Panc1 (cell line): ENCODE measurements at regions not wholly inside any gene's neighbourhood (a gene's known extent, or its start where the extent isn't known, plus 50 kb on each side); places are given as distances from the start of the nearest gene placed in this dataset.

Experiments
- ATAC-seq: fragments of 200-7000 bp; cut with Tn5 transposase; 2 replicates; pipeline ENCODE4 v1.9.1; 2020; ENCODE audit warnings: mild to moderate bottlenecking, moderate library complexity
- BruUV-seq: library from RNA; stranded (reverse); fragments of 400-500 nt; replicated peaks from 2 replicates; lab custom pipeline; 2021; lab: Mats Ljungman, UMichigan
- CTCF ChIA-PET: fragments of 300-600 bp; sonication (Branson Sonifier 250); formaldehyde crosslinking; loops from one replicate; lab custom pipeline; 2022; ENCODE audit warnings: antibody characterized with exemption; lab: Charles Lee
- POLR2A ChIA-PET: fragments of 300-600 bp; sonication (Branson Sonifier 250); formaldehyde crosslinking; loops from one replicate; lab custom pipeline; 2022; ENCODE audit warnings: antibody characterized with exemption; lab: Charles Lee
- DNase-seq: peaks from one replicate; pipeline ENCODE4 v3.0.0-alpha.2; 2010; ENCODE audit warnings: low read depth, low spot score
- H3K27ac ChIP-seq: 2 replicates; pipeline ENCODE4 v1.5.1; 2011; ENCODE audit warnings: mild to moderate bottlenecking, low read length, inconsistent platforms
- H3K27me3 ChIP-seq: fragments of 200-500 bp; sonication (Bioruptor generic); 2 replicates; pipeline ENCODE4 v1.6.0; 2014; ENCODE audit warnings: low read length, inconsistent platforms; ENCODE audit not compliant: control insufficient read depth, insufficient read depth
- H3K36me3 ChIP-seq: fragments of 200-500 bp; sonication (Bioruptor generic); 2 replicates; pipeline ENCODE4 v1.5.1; 2014; ENCODE audit warnings: inconsistent platforms, mild to moderate bottlenecking, low read length, moderate library complexity; ENCODE audit not compliant: control insufficient read depth, insufficient read depth
- H3K4me1 ChIP-seq: 2 replicates; pipeline ENCODE4 v1.5.1; 2011; ENCODE audit warnings: inconsistent platforms, mild to moderate bottlenecking, low read length, moderate library complexity; ENCODE audit not compliant: control insufficient read depth, insufficient read depth
- H3K4me3 ChIP-seq, 2 experiments: 2 replicates each; pipeline ENCODE4 v1.5.1; 2011 to 2012; ENCODE audit warnings: low read depth in 2 of 2, low read length in 2 of 2, mild to moderate bottlenecking in 2 of 2, inconsistent platforms in 1 of 2, moderate library complexity in 1 of 2
- H3K9me3 ChIP-seq: fragments of 200-500 bp; sonication (Bioruptor generic); 2 replicates; pipeline ENCODE4 v1.5.1; 2014; ENCODE audit warnings: low read depth, mild to moderate bottlenecking, inconsistent platforms, low read length, moderate library complexity; ENCODE audit not compliant: control insufficient read depth, insufficient read depth
- POLR2AphosphoS5 ChIP-seq: IDR thresholded peaks from 2 replicates; pipeline ENCODE4 v1.6.1; 2012; ENCODE audit warnings: mild to moderate bottlenecking, low read depth, low read length, moderate library complexity
- SIN3A ChIP-seq: IDR thresholded peaks from 2 replicates; pipeline ENCODE4 v1.6.1; 2012; ENCODE audit warnings: low read depth, mild to moderate bottlenecking, low read length, moderate library complexity, borderline replicate concordance; ENCODE audit not compliant: insufficient read depth
- TCF7L2 ChIP-seq: IDR thresholded peaks from 2 replicates; pipeline ENCODE4 v1.6.1; 2011; ENCODE audit warnings: mild to moderate bottlenecking, low read depth, low read length, inconsistent platforms
- in situ Hi-C: cut with HindIII; loops from 2 replicates; pipeline ENCODE4 v1.10.0; 2016; ENCODE audit warnings: low sequenced_read_pairs, low pct_unique_long_range_greater_than_20kb
- intact Hi-C: fragments of 100-400 bp; cut with micrococcal nuclease; formaldehyde crosslinking; loops from one replicate; pipeline ENCODE4 v1.10.0; 2022; ENCODE audit not compliant: unreplicated experiment
- TF ChIP-seq, protein P1 (sequence below), 2 experiments: IDR thresholded peaks; 2 replicates each; pipeline ENCODE4 v1.6.1; 2011 to 2012; ENCODE audit warnings: low read depth in 2 of 2, control low read depth in 1 of 2, low read length in 1 of 2, mild to moderate bottlenecking in 1 of 2, moderate library complexity in 1 of 2; ENCODE audit not compliant: insufficient read depth in 1 of 2
- TF ChIP-seq, protein P2 (sequence below): fragments of 450-650 bp; IDR thresholded peaks from 2 replicates; pipeline ENCODE4 v1.5.1; 2017; ENCODE audit warnings: mild to moderate bottlenecking

DNA sequence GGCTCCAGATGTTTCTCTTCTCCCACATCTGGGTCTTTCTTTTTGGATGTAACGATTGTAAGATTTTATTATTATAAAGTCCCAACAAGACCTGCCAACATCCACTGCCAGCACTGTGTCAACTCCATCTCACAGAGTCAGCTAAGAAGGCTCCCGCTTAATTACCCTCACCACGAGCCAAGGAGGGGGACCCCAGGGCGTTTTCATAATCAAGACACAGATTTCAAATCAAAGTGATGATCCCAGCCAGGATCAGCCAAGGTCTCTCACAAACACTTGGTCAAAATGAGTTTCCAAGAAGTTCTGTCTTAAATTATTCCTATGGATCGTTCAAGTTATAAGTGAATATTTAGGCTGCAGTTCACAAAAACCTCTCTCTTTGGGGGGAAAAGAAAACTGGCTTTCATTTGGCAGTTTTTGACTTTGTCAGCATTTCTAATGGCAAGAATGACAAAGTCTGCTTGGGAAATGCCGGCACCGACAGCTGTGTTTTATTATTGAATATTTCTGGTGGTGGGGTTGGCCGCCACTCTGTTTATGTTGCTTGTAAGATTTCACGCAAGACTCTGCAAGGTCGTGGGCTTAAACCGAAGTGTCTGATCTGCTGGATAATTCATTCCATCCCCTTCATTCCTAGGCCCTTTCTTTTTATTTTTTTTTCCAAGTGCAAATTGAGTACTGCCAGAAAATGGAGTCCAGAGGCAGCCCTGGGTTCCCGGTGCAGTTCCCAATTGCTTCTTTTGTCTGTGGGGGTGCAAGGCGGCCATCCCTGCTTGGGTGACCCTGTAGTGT, 170.2 kb upstream of the PMEPA1 start:
- H3K36me3 ChIP-seq: no peaks in the 10 kb centered on the region
- H3K9me3 ChIP-seq: no peaks in the 10 kb centered on the region
- DNase-seq (no peak), ATAC-seq (no peak)
- no peaks in the 10 kb centered on the region for H3K4me1 ChIP-seq
- no peaks in the 10 kb centered on the region for H3K27me3 ChIP-seq
- CTCF ChIA-PET: no interaction called here
- H3K4me3 ChIP-seq: no peak overlapping the region
- intact Hi-C loops: no loop called here
- in situ Hi-C loops: no loop called here
- POLR2A ChIA-PET: no interaction called here
- no TSS peak for BruUV-seq
- no peak overlapping the region for H3K27ac ChIP-seq
- TF ChIP-seq, protein P1, sequence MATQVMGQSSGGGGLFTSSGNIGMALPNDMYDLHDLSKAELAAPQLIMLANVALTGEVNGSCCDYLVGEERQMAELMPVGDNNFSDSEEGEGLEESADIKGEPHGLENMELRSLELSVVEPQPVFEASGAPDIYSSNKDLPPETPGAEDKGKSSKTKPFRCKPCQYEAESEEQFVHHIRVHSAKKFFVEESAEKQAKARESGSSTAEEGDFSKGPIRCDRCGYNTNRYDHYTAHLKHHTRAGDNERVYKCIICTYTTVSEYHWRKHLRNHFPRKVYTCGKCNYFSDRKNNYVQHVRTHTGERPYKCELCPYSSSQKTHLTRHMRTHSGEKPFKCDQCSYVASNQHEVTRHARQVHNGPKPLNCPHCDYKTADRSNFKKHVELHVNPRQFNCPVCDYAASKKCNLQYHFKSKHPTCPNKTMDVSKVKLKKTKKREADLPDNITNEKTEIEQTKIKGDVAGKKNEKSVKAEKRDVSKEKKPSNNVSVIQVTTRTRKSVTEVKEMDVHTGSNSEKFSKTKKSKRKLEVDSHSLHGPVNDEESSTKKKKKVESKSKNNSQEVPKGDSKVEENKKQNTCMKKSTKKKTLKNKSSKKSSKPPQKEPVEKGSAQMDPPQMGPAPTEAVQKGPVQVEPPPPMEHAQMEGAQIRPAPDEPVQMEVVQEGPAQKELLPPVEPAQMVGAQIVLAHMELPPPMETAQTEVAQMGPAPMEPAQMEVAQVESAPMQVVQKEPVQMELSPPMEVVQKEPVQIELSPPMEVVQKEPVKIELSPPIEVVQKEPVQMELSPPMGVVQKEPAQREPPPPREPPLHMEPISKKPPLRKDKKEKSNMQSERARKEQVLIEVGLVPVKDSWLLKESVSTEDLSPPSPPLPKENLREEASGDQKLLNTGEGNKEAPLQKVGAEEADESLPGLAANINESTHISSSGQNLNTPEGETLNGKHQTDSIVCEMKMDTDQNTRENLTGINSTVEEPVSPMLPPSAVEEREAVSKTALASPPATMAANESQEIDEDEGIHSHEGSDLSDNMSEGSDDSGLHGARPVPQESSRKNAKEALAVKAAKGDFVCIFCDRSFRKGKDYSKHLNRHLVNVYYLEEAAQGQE (IDR thresholded peaks at IDR 0.05; ENCODE audit: insufficient read depth in 1 of 2, low read depth in 2 of 2, low read length in 1 of 2): no peak
- TF ChIP-seq SIN3A: no peak
- TF ChIP-seq, protein P2, sequence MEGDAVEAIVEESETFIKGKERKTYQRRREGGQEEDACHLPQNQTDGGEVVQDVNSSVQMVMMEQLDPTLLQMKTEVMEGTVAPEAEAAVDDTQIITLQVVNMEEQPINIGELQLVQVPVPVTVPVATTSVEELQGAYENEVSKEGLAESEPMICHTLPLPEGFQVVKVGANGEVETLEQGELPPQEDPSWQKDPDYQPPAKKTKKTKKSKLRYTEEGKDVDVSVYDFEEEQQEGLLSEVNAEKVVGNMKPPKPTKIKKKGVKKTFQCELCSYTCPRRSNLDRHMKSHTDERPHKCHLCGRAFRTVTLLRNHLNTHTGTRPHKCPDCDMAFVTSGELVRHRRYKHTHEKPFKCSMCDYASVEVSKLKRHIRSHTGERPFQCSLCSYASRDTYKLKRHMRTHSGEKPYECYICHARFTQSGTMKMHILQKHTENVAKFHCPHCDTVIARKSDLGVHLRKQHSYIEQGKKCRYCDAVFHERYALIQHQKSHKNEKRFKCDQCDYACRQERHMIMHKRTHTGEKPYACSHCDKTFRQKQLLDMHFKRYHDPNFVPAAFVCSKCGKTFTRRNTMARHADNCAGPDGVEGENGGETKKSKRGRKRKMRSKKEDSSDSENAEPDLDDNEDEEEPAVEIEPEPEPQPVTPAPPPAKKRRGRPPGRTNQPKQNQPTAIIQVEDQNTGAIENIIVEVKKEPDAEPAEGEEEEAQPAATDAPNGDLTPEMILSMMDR: no peak
- no peak for TF ChIP-seq POLR2AphosphoS5
- no peak for TF ChIP-seq TCF7L2

DNA sequence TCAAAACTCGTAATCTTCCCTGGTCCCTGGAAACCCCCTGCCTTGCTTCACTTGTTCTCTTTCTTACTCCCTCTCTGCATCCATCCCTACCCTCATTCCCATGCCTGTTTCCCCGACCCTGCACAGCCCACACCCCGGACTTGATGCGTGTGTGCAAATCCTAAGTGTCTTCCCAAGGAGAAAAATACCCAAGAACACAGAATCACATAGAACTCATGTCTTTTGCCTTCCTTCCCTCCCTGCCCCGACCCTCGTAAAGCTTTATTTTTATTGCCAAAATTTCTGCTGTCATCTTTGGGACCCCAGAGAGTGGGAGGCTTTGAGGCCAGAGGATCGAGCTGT, 169.6 kb upstream of the PMEPA1 start:
- H3K27ac ChIP-seq: no peak overlapping the region

More for the DNA sequence above, 169.6 kb upstream of the PMEPA1 start:
- ChIA-PET CTCF (no interaction called here), POLR2A (no interaction called here)
- Histone ChIP-seq H3K9me3 (no peaks in the 10 kb centered on the region), H3K4me1 (no peaks in the 10 kb centered on the region), H3K36me3 (no peaks in the 10 kb centered on the region), H3K27me3 (no peaks in the 10 kb centered on the region), H3K4me3 (no peak overlapping the region)
- intact Hi-C loops: no loop called here
- ATAC-seq: no peak
- in situ Hi-C loops: no loop called here
- no TSS peak for BruUV-seq
- TF ChIP-seq TCF7L2: no peak
- no peak for TF ChIP-seq SIN3A
- TF ChIP-seq POLR2AphosphoS5: no peak
- TF ChIP-seq, protein P2: no peak
- TF ChIP-seq, protein P1 (IDR thresholded peaks at IDR 0.05; ENCODE audit: insufficient read depth in 1 of 2, low read depth in 2 of 2, low read length in 1 of 2): no peak
- no peak for DNase-seq
